CD4-positive, alpha-beta T cell treated with Interleukin-21 for 1 hour (primary cell): ENCODE measurements at regions not wholly inside any gene's neighbourhood (a gene's known extent, or its start where the extent isn't known, plus 50 kb on each side); places are given as distances from the start of the nearest gene placed in this dataset.
"Not testable (repeated sequence)": the region's sequence is repeated elsewhere in the genome, so short reads cannot be mapped to it uniquely, and the experiment has no call there.

Experiments used
- DNase-seq: peaks from one replicate; pipeline ENCODE4 v3.0.0-alpha.2; 2020

DNA sequence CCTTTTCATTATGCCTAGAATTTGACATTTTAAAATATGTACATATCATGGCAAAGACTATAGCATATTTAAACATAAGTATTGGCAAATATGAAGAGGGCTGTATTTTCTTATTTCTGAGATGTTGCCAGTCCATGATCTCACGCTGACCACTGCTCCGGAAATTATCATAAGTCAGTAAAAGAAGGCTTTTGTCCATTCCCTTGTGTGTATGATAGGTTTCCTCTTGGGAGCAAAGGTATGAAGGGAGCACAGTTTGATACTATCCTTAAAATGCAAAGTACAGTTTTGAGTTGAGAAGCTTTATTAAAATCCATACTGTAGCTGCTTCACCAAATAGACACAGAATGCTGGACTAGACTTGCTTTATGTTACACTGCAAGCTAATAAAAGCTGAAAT, 52.6 kb upstream of the AGA start:
- no peak for DNase-seq

DNA sequence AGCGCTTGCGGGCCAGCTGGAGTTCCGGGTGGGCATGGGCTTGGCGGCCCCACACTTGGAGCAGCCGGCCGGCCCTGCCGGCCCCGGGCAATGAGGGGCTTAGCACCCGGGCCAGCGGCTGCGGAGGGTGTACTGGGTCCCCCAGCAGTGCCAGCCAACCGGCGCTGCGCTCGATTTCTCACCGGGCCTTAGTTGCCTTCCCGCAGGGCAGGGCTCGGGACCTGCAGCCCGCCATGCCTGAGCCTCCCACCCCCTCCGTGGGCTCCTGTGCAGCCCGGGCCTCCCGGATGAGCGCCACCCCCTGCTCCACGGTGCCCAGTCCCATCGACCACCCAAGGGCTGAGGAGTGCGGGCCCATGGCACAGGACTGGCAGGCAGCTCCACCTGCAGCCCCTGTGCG, 53.4 kb upstream of the AGA start:
- not testable (repeated sequence) for DNase-seq

DNA sequence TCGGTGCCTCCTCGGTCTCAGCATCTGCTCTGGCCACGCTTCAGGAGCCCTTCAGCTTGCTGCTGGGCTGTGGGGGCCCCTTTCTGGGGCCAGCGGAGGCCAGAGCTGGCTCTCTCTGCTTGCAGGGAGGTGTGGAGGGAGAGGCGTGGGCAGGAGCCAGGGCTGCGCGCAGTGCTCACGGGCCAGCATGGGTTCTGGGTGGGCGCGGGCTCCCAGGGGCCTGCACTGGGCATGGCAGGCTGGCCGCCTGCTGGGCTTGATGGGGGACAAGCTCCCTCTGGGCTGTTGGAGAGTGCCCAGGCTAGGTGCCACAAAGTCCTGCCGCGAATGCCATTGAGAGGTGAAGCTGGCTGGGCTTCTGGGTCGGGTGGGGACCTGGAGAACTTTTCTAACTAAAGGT, 57.3 kb upstream of the AGA start:
- no peak for DNase-seq

DNA sequence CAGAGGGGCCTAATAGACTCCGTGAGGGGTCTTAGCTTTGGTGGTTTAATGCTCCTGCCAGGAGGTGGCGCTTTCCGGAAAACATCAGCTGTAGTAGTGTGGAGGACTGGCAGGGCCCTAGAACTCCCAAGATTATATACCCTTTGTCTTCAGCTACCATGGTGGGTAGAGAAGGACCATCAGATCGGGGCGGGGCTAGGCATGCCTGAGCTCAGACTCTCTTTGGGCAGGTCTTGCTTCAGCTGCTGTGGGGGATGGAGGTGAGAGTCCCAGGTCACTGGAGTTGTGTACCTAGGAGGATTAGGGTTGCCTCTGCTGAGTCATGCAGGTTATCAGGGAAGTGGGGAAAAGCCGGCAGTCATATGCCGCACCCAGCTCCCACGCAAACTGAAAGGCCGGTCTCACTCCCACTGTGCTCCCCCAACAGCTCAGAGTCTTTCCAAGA, 63.0 kb upstream of the AGA start:
- DNase-seq = no peak

DNA sequence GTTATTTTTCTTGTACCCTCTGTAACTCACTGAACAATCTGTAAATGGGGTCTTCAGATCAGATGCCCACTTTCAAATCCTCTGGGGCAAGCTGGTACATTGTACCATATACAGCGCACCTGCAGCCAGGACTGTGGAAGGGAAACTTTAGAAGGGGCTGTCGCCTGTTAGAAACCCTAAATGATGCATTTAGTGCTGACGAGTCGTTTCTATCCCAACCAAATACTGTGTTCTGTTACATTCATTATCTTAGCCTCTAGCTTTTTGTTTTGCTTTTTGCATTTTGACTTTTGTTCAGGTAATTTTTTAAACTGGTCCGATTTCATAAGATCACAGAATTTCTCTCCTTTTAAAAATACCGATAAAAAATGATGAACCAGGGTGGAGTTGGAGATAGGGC, 66.4 kb upstream of the AGA start:
- DNase-seq = no peak

DNA sequence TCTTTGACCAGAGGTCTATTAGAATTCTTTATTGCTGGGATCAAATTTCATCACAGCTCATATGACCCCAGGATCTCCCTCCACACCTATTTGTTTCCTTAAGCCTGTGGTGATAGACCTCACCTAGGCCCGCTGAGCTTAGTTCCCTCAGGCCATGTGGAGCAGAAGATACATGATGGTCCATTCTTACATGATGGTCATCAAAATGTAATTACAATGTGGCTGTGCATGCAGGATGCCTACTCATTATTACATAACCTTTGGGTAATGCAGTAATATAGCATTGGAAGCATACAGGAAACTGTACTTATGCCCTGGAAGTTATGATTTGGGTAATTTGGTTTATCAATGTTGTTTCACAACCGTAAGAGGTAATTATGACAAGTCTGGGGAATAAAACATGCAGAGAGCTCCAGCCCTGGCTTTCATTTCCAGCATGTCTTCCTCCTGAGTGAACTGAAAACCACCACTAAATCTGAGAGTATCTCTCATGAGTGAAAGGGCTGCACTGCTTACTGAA, 67.0 kb upstream of the AGA start:
- DNase-seq = no peak

DNA sequence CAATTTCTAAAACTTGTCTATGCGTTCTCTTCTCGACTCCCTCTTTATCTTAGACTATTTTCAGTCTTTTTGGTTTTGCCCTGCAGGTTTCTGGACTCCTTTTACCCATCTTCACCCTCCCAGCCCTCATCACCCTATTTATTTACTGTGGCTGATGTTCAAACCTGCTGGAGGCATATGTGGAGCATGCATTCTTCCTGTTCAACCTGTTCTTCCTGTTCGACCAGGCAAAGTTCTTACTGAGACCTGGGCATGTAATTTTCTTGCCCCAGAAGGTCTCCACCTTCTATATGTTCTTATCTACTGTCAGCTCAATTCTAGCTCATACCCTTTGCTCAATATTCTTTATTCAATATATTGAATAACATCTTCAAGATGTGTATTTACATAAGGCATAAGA, 69.4 kb upstream of the AGA start:
- DNase-seq = no peak

DNA sequence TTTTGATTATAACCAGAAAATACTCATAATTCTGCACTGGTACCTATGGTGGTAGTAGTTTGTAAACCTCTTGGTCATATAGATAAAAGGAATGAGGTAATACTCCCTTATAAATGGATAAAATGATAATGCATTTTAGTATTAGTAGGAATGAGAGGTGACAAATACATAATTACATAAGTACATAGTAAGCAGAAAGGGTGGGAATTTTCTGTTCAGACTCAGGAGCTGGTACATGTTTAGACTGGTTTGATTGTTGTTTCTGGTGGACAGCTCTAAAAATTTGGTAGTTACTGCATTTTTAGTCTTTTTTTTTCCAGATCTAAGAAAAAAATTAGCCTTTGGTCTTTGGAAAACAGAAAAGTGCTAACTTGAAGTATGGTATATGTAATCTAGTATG, 70.4 kb upstream of the AGA start:
- no peak for DNase-seq

DNA sequence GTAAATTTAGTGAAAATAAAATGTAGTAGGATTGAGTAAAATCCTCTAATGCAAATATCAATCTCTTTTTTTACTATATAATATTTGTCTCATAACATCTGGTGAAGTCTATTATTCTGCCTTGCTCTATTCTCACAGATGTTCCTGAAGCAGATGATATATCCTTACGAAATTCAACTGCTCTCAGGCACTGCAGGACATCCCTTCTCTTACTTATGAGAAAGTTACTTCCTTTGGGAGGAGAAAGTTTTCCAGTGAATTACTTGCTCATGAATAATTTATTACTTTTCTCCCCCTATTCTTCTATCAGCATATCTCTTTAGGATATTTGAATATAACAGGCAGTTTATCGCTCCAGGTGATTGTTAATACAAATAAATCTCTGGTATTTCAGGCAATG, 75.6 kb upstream of the AGA start:
- no peak for DNase-seq

DNA sequence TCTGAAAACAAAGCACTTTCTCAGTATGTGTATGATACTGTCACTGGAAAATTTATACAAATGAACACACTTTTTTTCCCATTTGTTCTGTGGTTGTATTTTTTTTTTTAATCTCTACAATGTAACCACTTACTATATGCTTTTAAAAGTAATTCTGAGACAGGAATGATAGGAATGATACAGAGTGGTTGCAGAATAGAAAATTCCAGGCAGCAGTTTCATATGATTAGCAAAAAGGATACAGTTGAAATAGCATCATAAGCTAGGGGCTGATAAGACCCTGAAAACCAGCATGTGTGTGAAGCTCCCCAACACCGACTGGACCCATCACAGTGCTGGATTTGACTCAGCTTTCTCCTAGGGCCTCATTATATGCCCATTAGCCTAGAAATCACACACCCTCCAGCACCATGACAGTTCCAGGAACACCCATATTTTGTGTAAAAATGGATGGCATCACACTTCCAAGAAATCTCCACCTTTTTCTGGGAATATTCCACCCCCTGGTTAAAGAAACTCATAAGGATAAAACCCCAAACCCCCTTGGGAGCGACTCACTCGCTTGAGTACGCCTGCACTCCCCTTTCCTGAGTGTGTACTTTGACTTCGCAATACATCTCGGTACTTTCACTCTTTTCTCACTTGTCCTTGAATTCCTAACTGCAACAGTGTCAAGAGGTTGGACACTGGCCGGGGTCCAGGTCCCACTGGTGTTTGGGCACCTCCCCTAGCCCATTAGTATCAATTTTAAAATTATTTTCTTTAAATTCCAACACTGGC, 77.4 kb upstream of the AGA start:
- DNase-seq = no peak

DNA sequence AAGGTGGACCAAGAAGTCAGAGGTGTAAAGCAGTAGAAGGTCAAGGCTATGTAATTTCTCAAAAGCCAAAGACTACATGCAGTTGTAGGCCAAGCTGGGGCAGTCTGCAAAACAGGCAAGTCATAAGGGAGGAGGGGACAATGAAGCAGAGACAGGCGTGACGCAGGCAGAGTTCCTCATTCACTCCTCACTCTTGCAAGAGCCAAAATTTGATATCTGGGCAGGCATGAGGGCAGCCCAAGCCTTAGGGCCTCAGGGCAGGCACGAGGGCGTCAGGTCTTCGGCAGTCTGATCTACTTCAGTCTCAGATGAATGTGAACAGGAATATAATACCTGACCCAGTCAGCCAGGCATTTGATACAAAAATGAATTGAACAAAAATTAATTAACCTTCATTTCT, 86.4 kb upstream of the AGA start:
- DNase-seq = no peak

DNA sequence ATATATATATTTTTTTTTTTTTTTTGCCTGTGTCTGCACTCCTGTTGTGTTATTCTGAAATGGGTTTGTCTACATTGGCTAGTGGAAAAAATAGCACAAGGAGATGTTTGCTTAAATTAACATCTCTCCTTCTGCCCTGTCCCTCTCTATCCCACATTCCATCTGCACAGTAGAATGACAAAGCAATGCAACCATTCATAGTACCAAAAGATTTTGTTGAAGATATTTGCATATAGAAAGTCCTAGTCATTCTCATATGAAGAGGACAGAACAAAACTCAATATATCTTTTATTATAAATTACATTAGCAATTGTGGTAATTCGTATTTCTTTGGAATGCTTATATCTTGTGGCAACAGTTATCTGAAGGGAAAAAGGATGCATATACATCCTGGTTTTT, 88.3 kb upstream of the AGA start:
- DNase-seq = no peak

DNA sequence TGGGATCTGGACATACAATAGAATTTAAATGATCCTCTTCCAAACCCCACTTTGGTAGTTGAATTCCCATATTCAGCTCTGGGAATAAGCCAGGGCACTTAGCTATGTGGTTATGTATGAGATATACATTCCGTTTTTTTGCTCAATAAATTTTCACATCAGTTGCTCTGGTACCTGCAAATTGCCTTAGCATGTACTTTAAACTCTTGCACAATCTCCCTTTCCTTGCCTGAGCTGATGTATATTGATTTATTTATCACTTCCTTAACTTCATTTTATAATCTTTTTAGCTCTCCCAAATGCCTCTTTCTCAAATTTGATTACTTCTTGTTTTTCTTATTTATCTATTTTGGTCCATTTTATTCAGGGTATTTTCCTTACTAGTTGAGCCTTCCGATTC, 90.1 kb upstream of the AGA start:
- no peak for DNase-seq

DNA sequence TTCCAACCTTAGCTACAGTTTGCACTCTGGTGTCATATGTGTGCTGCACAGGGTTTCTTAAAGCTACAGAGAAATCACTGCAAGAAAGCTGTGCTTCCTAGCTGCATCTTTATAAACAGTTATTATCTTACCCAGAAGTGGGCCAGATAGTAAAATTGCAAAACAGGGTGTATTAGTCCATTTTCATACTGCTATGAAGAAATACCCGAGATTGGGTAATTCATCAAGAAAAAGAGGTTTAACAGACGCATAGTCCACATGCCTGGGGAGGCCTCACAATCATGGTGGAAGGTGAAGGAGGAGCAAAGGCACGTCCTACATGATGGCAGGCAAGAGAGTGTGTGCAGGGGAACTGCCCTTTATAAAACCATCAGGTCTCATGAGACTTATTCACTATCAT, 92.6 kb upstream of the AGA start:
- DNase-seq = not testable (repeated sequence)

DNA sequence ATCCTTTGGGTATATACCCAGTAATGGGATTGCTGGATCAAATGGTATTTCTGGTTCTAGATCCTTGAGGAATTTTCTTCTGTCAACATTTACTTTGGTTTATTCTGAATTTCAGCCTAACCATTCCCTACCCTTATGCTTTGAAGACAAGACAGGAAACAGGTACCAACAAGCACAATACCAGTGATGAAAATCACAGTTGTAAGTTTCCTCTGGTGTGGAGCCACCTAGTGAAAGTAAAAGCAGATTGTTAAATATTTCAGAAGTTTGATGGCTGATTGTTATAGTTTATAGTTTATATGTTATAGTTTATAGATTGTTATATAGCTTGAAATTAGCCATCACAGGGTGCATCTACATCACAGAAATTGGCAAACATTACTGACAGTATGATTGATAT, 104.5 kb upstream of the AGA start:
- no peak for DNase-seq

DNA sequence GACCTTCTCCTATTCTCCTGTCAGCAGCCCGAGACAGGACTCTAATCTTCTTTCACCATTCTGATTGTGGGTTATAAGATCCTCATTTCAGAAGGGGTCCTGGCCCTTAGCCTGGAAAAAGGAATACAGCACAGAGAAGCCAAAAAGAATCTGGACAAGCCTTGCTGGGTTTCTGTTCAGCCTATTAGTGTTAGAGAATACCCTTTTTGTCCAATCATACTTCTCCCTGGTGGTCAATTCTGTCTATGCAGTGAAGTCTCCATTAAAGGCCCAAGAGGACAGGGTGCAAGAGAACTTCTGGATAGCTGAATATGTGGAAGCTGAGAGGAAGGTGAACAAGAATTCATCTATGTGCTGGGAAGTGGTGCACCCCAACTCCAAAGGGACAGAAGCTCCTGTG, 105.7 kb upstream of the AGA start:
- DNase-seq = no peak

DNA sequence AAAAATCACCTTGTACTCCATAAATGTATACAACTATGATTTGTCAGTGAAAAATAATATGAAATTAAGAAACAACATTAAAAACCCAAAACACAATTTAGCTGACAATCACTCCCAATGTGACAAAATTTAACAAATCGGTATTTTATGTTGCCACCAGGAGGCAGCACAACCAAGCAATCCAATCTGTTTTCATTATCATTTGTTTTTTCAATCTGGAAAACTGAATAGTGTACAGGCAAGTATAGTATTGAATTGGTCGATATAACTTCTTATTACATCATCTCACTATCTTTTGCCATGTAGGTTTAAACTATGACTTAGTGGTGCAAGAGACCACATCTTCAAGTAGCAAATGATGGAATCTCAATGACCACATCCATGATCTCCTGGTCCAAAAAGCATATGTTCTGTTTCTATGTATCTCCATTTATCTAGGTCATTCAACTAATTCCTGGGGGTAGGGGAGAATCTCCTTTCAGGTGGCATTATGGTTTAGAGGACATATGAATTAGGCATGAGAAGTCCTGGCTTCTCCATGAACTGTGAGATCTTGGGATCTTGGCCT, 112.9 kb upstream of the AGA start:
- DNase-seq = peak; percentile 13

DNA sequence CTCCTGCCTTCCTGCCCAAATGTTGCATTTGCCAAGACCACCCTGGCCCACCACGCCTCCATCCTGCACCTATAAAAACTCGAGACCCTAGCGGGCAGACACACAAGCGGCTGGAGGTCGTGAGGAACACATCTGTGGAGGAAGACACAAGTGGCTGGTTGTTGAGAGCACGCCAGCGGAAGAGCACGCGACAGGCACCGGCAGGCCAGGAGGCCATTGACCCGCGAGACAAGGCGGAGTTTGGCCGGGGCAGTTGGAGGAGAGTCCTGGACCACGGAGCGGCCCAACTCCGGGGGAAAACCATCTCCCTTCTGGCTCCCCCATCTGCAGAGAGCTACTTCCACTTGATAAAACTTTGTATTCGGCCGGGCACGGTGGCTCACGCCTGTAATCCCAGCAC, 115.2 kb upstream of the AGA start:
- DNase-seq = no peak

DNA sequence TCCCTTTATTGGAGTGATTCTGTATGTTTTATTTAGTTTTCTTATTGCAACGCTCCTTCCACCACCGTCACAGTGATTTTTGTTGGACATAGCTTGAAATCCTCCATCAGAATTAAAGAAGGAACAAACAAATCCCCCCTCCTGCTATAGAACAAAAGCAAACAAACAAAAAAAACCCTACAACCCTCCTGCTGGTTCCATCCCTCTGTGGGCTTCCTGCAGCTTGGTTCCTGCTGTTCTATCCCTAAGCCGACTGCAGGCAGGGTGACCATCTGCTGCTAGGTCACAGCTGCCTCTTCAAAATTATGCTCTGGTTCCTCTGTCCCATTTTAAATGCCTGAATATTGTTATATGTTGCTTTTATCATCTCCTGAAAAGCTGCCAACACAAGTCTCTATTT, 116.8 kb upstream of the AGA start:
- no peak for DNase-seq

DNA sequence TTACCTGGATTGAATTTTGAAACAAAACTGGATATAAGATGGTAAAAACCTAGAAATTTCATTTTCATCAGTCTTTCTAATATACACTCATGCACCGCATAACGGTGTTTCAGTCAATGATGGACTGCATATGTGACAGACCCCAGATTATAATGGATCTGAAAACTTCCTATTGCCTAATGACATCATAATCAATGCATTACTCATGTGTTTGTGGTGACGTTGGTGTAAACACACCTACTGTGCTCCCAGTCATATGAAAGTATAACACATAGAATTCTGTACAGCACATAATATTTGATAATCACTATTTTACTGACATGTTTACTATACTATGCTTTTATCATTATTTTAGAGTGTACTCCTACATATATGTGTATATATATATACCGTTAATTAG, 119.9 kb upstream of the AGA start:
- no peak for DNase-seq

DNA sequence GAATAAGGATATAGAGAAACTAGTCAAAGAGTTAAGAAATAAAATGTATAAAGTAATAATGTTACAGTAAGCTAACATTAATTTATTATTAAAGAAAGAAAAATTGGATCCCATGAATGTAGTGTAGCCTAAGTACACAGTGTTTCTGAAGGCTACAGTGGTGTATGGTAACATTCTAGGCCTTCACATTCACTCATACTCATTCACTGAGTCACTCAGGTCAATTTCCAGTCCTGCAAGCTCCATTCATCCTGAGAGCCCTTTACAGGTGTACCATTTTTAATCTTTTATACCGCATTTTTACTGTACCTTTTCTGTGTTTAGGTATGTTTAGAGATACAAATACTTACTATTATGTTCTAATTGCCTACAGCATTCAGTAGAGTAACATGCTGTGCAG, 120.6 kb upstream of the AGA start:
- DNase-seq = no peak

DNA sequence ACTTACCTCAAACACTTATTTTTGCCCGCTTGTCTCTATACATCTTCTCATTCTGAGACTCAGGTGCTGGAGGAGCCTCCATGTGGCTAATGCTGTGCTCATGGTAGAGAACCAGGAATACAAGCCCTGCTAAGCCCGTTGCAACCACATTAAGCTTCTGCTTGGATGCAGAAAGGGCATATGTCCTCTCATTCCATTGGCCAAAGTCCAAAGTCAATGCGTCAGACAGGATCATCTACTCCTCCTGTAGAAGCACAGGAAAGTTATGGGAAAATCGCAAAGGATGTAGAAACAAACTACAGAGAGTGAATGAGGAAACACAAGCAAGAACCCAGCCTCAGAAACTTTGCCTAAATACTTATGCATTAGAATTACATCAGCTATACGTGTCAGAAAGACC, 124.5 kb upstream of the AGA start:
- DNase-seq = no peak

DNA sequence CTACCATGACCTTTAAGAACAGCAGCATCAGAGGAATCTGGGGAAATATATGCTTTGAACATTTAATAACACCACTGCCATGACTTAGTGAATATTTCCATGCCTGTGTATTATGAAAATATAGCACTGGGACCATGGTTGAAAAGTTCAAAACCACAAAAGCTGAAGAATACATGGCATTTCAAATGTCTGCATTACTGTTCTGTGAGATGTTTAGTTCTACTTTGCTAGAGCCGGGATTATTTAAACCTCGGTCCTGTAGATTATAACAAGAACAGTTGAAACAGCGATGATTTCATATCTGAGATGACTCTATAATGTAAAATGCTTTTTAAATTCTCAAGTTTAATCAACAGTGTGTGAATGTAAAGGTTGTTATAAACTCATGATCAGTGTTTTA, 126.7 kb upstream of the AGA start:
- no peak for DNase-seq

DNA sequence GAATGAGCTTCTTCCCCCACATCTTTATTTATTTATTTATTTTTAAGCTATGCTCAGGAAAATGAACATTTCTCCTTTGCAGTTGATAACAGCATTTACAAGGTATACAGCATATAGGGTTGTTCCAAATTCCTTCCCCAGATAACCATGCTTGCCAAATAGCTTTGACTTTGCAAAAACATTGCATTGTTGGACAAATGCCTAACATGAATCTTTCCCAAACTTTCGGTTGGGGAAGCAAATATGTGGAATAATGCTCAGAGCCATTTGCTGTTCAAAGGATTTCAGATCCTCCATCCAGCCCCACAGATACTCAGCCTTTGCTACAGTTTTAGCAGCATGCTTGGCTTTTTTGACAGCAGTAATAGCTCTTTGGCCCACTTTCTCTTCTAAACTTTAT, 127.2 kb upstream of the AGA start:
- DNase-seq = no peak

DNA sequence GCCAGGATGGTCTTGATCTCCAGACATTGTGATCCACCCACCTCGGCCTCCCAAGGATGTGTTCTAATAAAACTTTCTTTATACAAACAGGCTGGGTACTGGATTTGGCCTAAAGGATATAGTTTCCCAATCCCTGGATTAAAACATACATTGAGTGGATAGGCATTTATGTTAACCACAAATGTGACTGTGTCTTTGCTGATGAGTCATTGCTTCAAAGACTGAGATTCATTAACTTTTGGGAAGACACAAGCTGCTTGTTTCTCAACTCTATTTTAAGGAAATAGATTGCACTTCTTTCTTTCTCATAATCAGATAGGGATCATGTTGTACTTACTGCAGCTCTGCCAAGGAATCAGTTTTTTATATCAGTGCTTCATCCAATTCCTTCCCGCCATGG, 131.3 kb upstream of the AGA start:
- no peak for DNase-seq
